Mesenchymal stem cell (in vitro differentiated cells and primary cell): ENCODE measurements at regions not wholly inside any gene's neighbourhood (a gene's known extent, or its start where the extent isn't known, plus 50 kb on each side); places are given as distances from the start of the nearest gene placed in this dataset.
"Not testable (repeated sequence)": the region's sequence is repeated elsewhere in the genome, so short reads cannot be mapped to it uniquely, and the experiment has no call there.

ENCODE experiments used
- DNase-seq: peaks from one replicate; pipeline ENCODE4 v3.0.0-alpha.2; 2013
- H2AFZ ChIP-seq: one replicate; pipeline ENCODE4 v1.6.1; 2013; ENCODE audit warnings: low read depth, mild to moderate bottlenecking, control low read depth, inconsistent platforms, low read length, moderate library complexity
- H2AK5ac ChIP-seq: 2 replicates; pipeline ENCODE4 v1.6.1; 2013; ENCODE audit warnings: low read length, moderate library complexity, mild to moderate bottlenecking, inconsistent platforms; ENCODE audit not compliant: severe bottlenecking
- H2BK120ac ChIP-seq: one replicate; pipeline ENCODE4 v1.6.1; 2013; ENCODE audit warnings: low read depth, mild to moderate bottlenecking, inconsistent platforms, low read length, moderate library complexity
- H2BK12ac ChIP-seq, 2 experiments: one replicate each; pipeline ENCODE4 v1.6.1; 2013; ENCODE audit warnings: inconsistent platforms in 2 of 2, low read length in 2 of 2, mild to moderate bottlenecking in 2 of 2, moderate library complexity in 2 of 2, control low read depth in 1 of 2
- H2BK15ac ChIP-seq: one replicate; pipeline ENCODE4 v1.6.1; 2013; ENCODE audit warnings: mild to moderate bottlenecking, low read depth, inconsistent platforms; ENCODE audit not compliant: poor library complexity, severe bottlenecking
- H2BK5ac ChIP-seq: 2 replicates; pipeline ENCODE4 v1.6.1; 2013; ENCODE audit warnings: low read depth, mild to moderate bottlenecking, low read length, control low read depth, inconsistent platforms; ENCODE audit not compliant: poor library complexity, severe bottlenecking
- H3K14ac ChIP-seq, 2 experiments: one replicate each; pipeline ENCODE4 v1.6.1; 2013; ENCODE audit warnings: inconsistent platforms in 2 of 2, low read length in 2 of 2, control low read depth in 1 of 2, mild to moderate bottlenecking in 1 of 2, moderate library complexity in 1 of 2
- H3K18ac ChIP-seq, 2 experiments: one replicate each; pipeline ENCODE4 v1.6.1; 2013; ENCODE audit warnings: inconsistent platforms in 2 of 2, low read length in 2 of 2, control low read depth in 1 of 2, low read depth in 1 of 2, mild to moderate bottlenecking in 1 of 2
- H3K23ac ChIP-seq, 2 experiments: one replicate each; pipeline ENCODE4 v1.6.1; 2013; ENCODE audit warnings: inconsistent platforms in 2 of 2, low read length in 2 of 2, mild to moderate bottlenecking in 2 of 2, moderate library complexity in 2 of 2, control low read depth in 1 of 2
- H3K27ac ChIP-seq: 2 replicates; pipeline ENCODE4 v1.5.1; 2013; ENCODE audit warnings: mild to moderate bottlenecking, moderate library complexity, low read length, control low read depth, inconsistent platforms; ENCODE audit not compliant: poor library complexity, severe bottlenecking
- H3K27me3 ChIP-seq, 2 experiments: 2 replicates each; pipeline versions ENCODE4 v1.6.1 to v1.7.0; 2013; ENCODE audit warnings: low read length in 2 of 2, mild to moderate bottlenecking in 2 of 2, moderate library complexity in 2 of 2, control low read depth in 1 of 2, inconsistent platforms in 1 of 2; ENCODE audit not compliant: control insufficient read depth in 1 of 2, insufficient read depth in 1 of 2
- H3K36me3 ChIP-seq, 2 experiments: 2 replicates each; pipeline versions ENCODE4 v1.6.1 to v1.7.0; 2013; ENCODE audit warnings: low read length in 2 of 2, control low read depth in 1 of 2, inconsistent platforms in 1 of 2, low read depth in 1 of 2, mild to moderate bottlenecking in 1 of 2; ENCODE audit not compliant: insufficient read depth in 2 of 2, control insufficient read depth in 1 of 2
- H3K4ac ChIP-seq, 2 experiments: one replicate each; pipeline ENCODE4 v1.6.1; 2013; ENCODE audit warnings: inconsistent platforms in 2 of 2, low read length in 2 of 2, mild to moderate bottlenecking in 2 of 2, moderate library complexity in 2 of 2, control low read depth in 1 of 2, low read depth in 1 of 2
- H3K4me1 ChIP-seq: 2 replicates; pipeline ENCODE4 v1.6.1; 2013; ENCODE audit warnings: low read depth, low read length, control low read depth; ENCODE audit not compliant: control insufficient read depth, insufficient read depth
- H3K4me2 ChIP-seq: 2 replicates; pipeline ENCODE4 v1.6.1; 2013; ENCODE audit warnings: low read length, mild to moderate bottlenecking, inconsistent platforms; ENCODE audit not compliant: poor library complexity, severe bottlenecking
- H3K4me3 ChIP-seq, 2 experiments: 2 replicates each; pipeline versions ENCODE4 v1.5.1 to v1.7.0; 2013; ENCODE audit warnings: low read length in 2 of 2, mild to moderate bottlenecking in 2 of 2, control low read depth in 1 of 2, low read depth in 1 of 2; ENCODE audit not compliant: insufficient read depth in 1 of 2
- H3K79me1 ChIP-seq: replicated peaks from 2 replicates; pipeline ENCODE4 v1.6.1; 2013; ENCODE audit warnings: mild to moderate bottlenecking, control low read depth, low read length, inconsistent platforms; ENCODE audit not compliant: poor library complexity, severe bottlenecking
- H3K9ac ChIP-seq: 2 replicates; pipeline ENCODE4 v1.7.0; 2013; ENCODE audit warnings: mild to moderate bottlenecking, low read length, moderate library complexity
- H3K9me3 ChIP-seq: 2 replicates; pipeline ENCODE4 v1.7.0; 2013; ENCODE audit warnings: mild to moderate bottlenecking, low read length; ENCODE audit not compliant: control insufficient read depth
- H4K8ac ChIP-seq: one replicate; pipeline ENCODE4 v1.6.1; 2013; ENCODE audit warnings: inconsistent platforms, mild to moderate bottlenecking, low read length, moderate library complexity
- H4K91ac ChIP-seq: one replicate; pipeline ENCODE4 v1.6.1; 2013; ENCODE audit warnings: mild to moderate bottlenecking, low read length, inconsistent platforms
- WGBS: methylation state at CpG from one replicate; pipeline ENCODE4 v1.1.7; 2013; ENCODE audit warnings: mixed read lengths; 5-methylcytosine and 5-hydroxymethylcytosine counted together

GRCh38 chr15:62656071-62656470 is 386.5 kb upstream of the TPM1 start:
- H4K8ac ChIP-seq = no peak overlapping the region
- no peaks in the 10 kb centered on the region for H3K27me3 ChIP-seq
- peaks cover 2% of the 10 kb centered on the region for H3K4me1 ChIP-seq
- no peak overlapping the region for H2AFZ ChIP-seq
- no peak overlapping the region for H2BK12ac ChIP-seq
- no peak overlapping the region for H3K4me3 ChIP-seq
- no peaks in the 10 kb centered on the region for H3K79me1 ChIP-seq
- H3K14ac ChIP-seq = no peak overlapping the region
- peaks cover 7% of the 10 kb centered on the region for H3K9me3 ChIP-seq
- no peak overlapping the region for H3K9ac ChIP-seq
- no peak overlapping the region for H2BK15ac ChIP-seq
- H4K91ac ChIP-seq = no peak overlapping the region
- 98% methylated on average over 10 of the region's 10 CpGs for WGBS
- peaks cover 7 to 87% of the 10 kb centered on the region in 2 experiments for H3K36me3 ChIP-seq
- no peak overlapping the region for H3K23ac ChIP-seq
- H2BK5ac ChIP-seq = no peak overlapping the region
- no peak overlapping the region for H2BK120ac ChIP-seq
- H3K4me2 ChIP-seq = no peak overlapping the region
- H3K4ac ChIP-seq = no peak overlapping the region
- no peak for DNase-seq
- H2AK5ac ChIP-seq = no peak overlapping the region
- no peak overlapping the region for H3K18ac ChIP-seq
- H3K27ac ChIP-seq = no peak overlapping the region

DNA sequence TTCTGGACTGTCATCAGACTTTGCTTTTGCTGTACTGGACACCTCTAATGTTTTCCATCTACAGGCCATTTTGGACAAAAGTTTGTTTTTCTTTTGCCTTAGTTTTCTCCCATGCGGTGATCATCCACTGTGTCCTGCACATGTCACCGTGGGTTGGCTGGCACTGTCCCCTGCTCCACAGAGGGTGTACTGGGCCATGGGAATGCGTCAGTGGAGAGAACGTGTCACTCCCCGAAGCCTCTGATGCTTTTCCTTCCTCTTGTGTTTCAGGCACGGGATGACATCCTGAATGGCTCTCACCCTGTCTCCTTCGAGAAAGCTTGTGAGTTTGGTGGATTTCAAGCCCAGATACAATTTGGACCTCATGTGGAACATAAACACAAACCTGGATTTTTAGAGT is 385.0 kb upstream of the TPM1 start:
- not testable (repeated sequence) for H2BK12ac ChIP-seq, H2BK120ac ChIP-seq, H2BK5ac ChIP-seq, H3K9me3 ChIP-seq, H2AK5ac ChIP-seq, H3K4me3 ChIP-seq, H4K8ac ChIP-seq, H3K27ac ChIP-seq, H3K23ac ChIP-seq, H3K27me3 ChIP-seq, DNase-seq, H3K4me1 ChIP-seq, H3K14ac ChIP-seq, H3K4me2 ChIP-seq, H3K18ac ChIP-seq, H2BK15ac ChIP-seq, H2AFZ ChIP-seq, H3K79me1 ChIP-seq, H3K9ac ChIP-seq, H3K4ac ChIP-seq, H4K91ac ChIP-seq
- WGBS = 98% methylated on average over 5 of the region's 7 CpGs
- peaks cover 7 to 82% of the 10 kb centered on the region in 2 experiments for H3K36me3 ChIP-seq

DNA sequence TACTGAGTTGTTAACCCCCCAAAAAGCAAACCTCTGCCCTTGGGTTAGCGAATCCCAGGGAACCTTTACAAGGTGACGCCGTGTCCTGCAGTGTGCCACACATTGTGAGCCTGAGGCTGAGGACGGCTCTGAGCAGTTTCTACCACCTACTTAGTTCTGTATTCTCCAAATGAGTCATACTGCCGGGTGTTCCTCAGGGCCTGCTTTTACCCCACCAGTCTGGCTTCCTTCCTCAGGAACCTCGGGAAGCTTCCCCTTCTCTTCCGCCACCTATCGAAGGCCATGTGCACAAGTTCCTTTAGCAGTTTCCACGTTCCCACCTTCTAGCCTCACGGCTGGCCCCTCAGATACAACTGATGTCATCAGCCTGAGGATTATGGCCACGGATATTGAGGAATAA is 384.0 kb upstream of the TPM1 start:
- H3K23ac ChIP-seq = no peak overlapping the region
- WGBS = 78% methylated on average over 11 of the region's 11 CpGs
- no peak overlapping the region for H3K14ac ChIP-seq
- H2BK5ac ChIP-seq = no peak overlapping the region
- H3K9me3 ChIP-seq = peaks cover 7% of the 10 kb centered on the region
- no peak overlapping the region for H4K91ac ChIP-seq
- no peak overlapping the region for H3K18ac ChIP-seq
- peak; percentile 14 for DNase-seq
- H2AFZ ChIP-seq = no peak overlapping the region
- no peak overlapping the region for H3K4me3 ChIP-seq
- no peak overlapping the region for H3K27ac ChIP-seq
- H3K79me1 ChIP-seq = no peaks in the 10 kb centered on the region
- H3K36me3 ChIP-seq = peaks cover 7 to 73% of the 10 kb centered on the region in 2 experiments
- no peak overlapping the region for H3K9ac ChIP-seq
- no peak overlapping the region for H4K8ac ChIP-seq
- H2BK15ac ChIP-seq = no peak overlapping the region
- H2BK120ac ChIP-seq = no peak overlapping the region
- no peaks in the 10 kb centered on the region for H3K27me3 ChIP-seq
- no peak overlapping the region for H3K4ac ChIP-seq
- no peak overlapping the region for H2BK12ac ChIP-seq
- no peak overlapping the region for H3K4me2 ChIP-seq
- H3K4me1 ChIP-seq = peaks cover 2% of the 10 kb centered on the region
- no peak overlapping the region for H2AK5ac ChIP-seq

DNA sequence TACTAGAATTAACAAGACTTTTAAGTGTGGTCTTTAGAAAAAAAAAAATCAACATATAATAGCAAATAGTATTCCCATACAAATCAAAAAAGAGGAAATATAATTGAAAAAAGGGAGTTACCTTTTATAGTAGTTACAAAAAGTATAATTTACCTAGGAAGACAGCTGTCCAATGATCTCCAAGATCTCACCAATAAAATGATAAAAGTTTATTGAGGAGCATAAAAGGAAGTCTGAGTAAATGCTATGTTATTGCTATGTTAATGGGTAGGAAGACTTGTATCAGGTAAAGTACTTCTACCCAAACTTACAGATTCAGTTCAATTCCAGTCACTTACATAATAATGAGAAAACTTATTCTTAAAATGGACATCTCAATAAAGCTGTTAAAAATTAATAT is 379.0 kb upstream of the TPM1 start:
- H3K4me2 ChIP-seq = no peak overlapping the region
- peaks cover 2% of the 10 kb centered on the region for H3K4me1 ChIP-seq
- H3K36me3 ChIP-seq = peaks cover 1 to 46% of the 10 kb centered on the region in 2 experiments
- H3K27ac ChIP-seq = no peak overlapping the region
- H4K8ac ChIP-seq = no peak overlapping the region
- no peaks in the 10 kb centered on the region for H3K79me1 ChIP-seq
- H3K14ac ChIP-seq = no peak overlapping the region
- no peak overlapping the region for H2BK12ac ChIP-seq
- DNase-seq = no peak
- no peak overlapping the region for H2BK120ac ChIP-seq
- H2AFZ ChIP-seq = no peak overlapping the region
- no peak overlapping the region for H2BK15ac ChIP-seq
- H3K4ac ChIP-seq = no peak overlapping the region
- H3K9me3 ChIP-seq = no peaks in the 10 kb centered on the region
- no peak overlapping the region for H2BK5ac ChIP-seq
- H3K23ac ChIP-seq = no peak overlapping the region
- no peak overlapping the region for H4K91ac ChIP-seq
- no peaks in the 10 kb centered on the region for H3K27me3 ChIP-seq
- no peak overlapping the region for H3K18ac ChIP-seq
- H3K9ac ChIP-seq = no peak overlapping the region
- H3K4me3 ChIP-seq = no peak overlapping the region
- H2AK5ac ChIP-seq = no peak overlapping the region
